Ascending aorta (tissue), 2 donors: ENCODE measurements at regions not wholly inside any gene's neighbourhood (a gene's known extent, or its start where the extent isn't known, plus 50 kb on each side); places are given as distances from the start of the nearest gene placed in this dataset.

Experiments used
- DNase-seq, 2 donors: peaks; one replicate each; pipeline ENCODE4 v3.0.0-alpha.2; 2019; ENCODE audit warnings: low spot score in 2 of 2
- H3K27ac ChIP-seq, 2 donors: fragments of 200-600 bp; sonication (generic); one replicate each; pipeline ENCODE4 v1.5.1; 2016 to 2017; ENCODE audit warnings: mild to moderate bottlenecking in 1 of 2
- H3K27me3 ChIP-seq: fragments of 200-600 bp; sonication (generic); one replicate; pipeline ENCODE4 v1.5.1; 2017
- H3K36me3 ChIP-seq, 2 donors: fragments of 200-600 bp; sonication (generic); one replicate each; pipeline ENCODE4 v1.5.1; 2016
- H3K4me1 ChIP-seq, 2 donors: fragments of 200-600 bp; sonication (generic); one replicate each; pipeline ENCODE4 v1.5.1; 2016 to 2017; ENCODE audit warnings: mild to moderate bottlenecking in 1 of 2
- H3K4me3 ChIP-seq, 2 donors: fragments of 200-600 bp; sonication (generic); one replicate each; pipeline ENCODE4 v1.5.1; 2016 to 2017; ENCODE audit warnings: mild to moderate bottlenecking in 1 of 2
- H3K9me3 ChIP-seq, 2 donors: fragments of 200-600 bp; sonication (generic); one replicate each; pipeline ENCODE4 v1.5.1; 2016
- CTCF ChIP-seq, 3 experiments: fragments of 200-600 bp in 2 of 3; fragments of 450-650 bp in 1 of 3; sonication (generic) in 2 of 3; IDR thresholded peaks; one replicate each; pipeline ENCODE4 v1.5.1; 2016 to 2019; ENCODE audit warnings: antibody characterized with exemption in 3 of 3, mild to moderate bottlenecking in 1 of 3, moderate library complexity in 1 of 3
- intact Hi-C: fragments of 100-400 bp; cut with DNase I; formaldehyde crosslinking; loops from one replicate; pipeline ENCODE4 v1.15.1; 2023

DNA sequence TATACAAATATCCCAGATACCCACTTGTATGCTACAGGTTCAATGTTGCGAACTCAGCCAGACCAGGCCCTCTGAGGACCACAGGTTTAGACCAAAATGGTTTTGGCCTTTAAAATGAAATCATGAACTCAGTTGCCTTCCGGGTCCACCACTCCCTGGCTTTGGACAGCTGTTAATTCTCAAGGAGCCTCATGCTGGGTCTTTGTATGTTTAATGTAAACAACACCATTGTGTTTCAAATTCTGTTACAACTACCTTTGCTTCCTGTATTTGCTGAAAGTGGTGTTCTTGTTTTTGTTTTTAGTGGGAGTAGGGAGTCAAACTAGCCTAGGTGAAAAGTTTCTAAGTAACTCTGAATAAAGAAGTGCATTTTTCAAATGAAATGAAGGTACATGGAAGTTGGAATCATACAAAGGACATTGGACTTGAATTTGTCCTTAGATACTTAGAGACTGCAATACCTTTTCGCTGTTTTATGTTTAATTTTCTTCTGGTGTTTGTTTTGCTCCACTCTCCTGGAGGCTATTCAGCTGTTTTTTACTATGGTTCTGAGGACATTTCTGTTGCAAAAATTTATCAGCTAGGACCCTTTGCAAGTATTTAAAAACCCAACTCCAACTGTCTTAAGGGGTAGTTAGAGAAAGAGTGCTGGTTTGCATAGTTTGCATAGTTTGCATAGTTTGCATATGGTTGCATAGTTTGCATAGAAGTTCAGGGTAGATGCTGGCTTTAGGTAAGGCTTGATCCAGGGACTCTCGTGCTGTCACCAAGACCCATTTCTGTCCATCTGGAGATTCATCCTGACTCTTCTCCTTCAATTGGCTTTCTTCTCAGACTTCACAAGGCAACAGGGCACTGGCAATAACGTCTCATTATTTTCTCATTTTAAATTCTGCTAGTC is 70.1 kb downstream of the MID1IP1 start:
- no peaks in the 10 kb centered on the region for H3K9me3 ChIP-seq
- H3K27me3 ChIP-seq = no peaks in the 10 kb centered on the region
- no peak for TF ChIP-seq CTCF (IDR thresholded peaks at IDR 0.05)
- no peak overlapping the region for H3K4me3 ChIP-seq
- H3K27ac ChIP-seq = no peak overlapping the region
- DNase-seq = no peak
- intact Hi-C loops = no loop called here
- no peaks in the 10 kb centered on the region for H3K36me3 ChIP-seq
- H3K4me1 ChIP-seq = peaks cover 0 to 6% of the 10 kb centered on the region in 2 donors

DNA sequence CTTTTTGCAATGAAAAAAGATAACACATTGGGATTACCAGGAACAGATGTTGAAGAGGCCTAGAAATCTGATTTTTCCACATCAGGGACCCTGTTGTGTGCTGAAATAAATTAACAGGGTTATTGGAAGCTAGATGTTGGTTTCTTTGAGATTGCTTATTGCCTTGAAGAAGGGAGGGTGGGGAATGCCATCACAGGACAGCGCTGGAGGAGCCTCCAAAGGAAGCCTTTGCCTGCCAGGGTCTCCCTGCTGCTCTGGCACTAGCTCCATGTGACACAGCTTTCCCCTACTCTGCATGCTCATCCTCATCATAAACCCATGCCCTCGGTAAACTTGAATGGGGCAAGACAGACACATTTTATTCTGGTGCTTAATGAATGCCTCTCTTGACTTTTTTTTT is 76.1 kb downstream of the MID1IP1 start:
- no peaks in the 10 kb centered on the region for H3K36me3 ChIP-seq
- H3K9me3 ChIP-seq = no peaks in the 10 kb centered on the region
- TF ChIP-seq CTCF (IDR thresholded peaks at IDR 0.05) = no peak
- no peak overlapping the region for H3K4me3 ChIP-seq
- no peaks in the 10 kb centered on the region for H3K27me3 ChIP-seq
- no peak overlapping the region for H3K27ac ChIP-seq
- DNase-seq = no peak
- intact Hi-C loops = no loop called here
- no peaks in the 10 kb centered on the region for H3K4me1 ChIP-seq

DNA sequence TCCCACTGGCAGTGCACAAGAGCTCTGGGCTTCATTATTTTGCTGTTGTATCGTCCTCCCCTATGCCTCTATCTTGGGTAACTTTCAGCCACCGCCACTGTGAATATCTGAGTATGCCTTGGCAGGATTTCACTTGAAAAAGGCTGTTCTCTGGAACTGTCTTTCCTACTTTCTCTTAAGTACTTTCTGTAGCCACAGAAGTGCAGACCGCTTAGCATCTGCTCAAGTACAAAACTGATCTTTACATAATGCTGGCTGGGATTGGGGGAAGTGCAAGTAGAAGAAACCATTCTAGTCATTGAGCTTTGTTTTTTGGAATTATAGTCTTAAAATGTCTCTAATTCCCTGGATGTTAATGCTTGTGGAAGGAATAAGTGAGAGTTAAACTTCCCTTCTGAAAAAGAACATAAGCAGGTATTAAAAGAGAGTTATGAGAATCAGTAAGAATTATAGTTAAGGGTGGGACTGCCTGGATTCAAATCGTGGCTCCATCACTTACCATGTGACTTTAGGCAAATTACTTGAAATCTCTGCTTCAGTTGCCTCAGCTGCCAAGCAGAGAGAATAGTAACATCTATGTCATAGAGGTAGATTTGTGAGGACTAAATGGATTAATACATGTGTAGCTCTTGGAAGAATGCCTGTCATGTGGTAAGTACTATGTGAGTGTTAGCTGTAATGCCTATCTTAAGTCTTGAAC is 77.5 kb downstream of the MID1IP1 start:
- no peak for TF ChIP-seq CTCF (IDR thresholded peaks at IDR 0.05)
- Histone ChIP-seq H3K4me3 (no peak overlapping the region), H3K9me3 (peaks cover 0 to 2% of the 10 kb centered on the region in 2 donors), H3K4me1 (no peaks in the 10 kb centered on the region), H3K36me3 (no peaks in the 10 kb centered on the region), H3K27ac (no peak overlapping the region), H3K27me3 (no peaks in the 10 kb centered on the region)
- no peak for DNase-seq
- intact Hi-C loops = no loop called here

- intact Hi-C loops = no loop called here
These were observed 78.5 kb downstream of the MID1IP1 start for GRCh38 chrX:38879631-38880220.

More at GRCh38 chrX:38879631-38880220, 78.5 kb downstream of the MID1IP1 start:
- Histone ChIP-seq H3K4me3 (no peak overlapping the region), H3K4me1 (no peaks in the 10 kb centered on the region), H3K36me3 (no peaks in the 10 kb centered on the region), H3K27ac (no peak overlapping the region), H3K27me3 (no peaks in the 10 kb centered on the region), H3K9me3 (peaks cover 0 to 6% of the 10 kb centered on the region in 2 donors)
- no peak for TF ChIP-seq CTCF (IDR thresholded peaks at IDR 0.05)
- DNase-seq = no peak
